Liver (tissue), 8 donors: ENCODE measurements at regions not wholly inside any gene's neighbourhood (a gene's known extent, or its start where the extent isn't known, plus 50 kb on each side); places are given as distances from the start of the nearest gene placed in this dataset.

ENCODE experiments used
- DNase-seq: peaks from one replicate; pipeline ENCODE4 v3.0.0-alpha.2; 2017; ENCODE audit warnings: low spot score
- H3K27ac ChIP-seq, 2 donors: one replicate each; pipeline ENCODE4 v1.7.0; 2013; ENCODE audit warnings: inconsistent platforms in 2 of 2, low read length in 2 of 2, control low read depth in 1 of 2, low read depth in 1 of 2, mild to moderate bottlenecking in 1 of 2
- H3K27me3 ChIP-seq, 4 donors: one replicate each; pipeline versions ENCODE4 v1.6.1 to v1.7.0; 2013; ENCODE audit warnings: low read length in 3 of 4, inconsistent platforms in 1 of 4, mild to moderate bottlenecking in 1 of 4, moderate library complexity in 1 of 4; ENCODE audit not compliant: control insufficient read depth in 4 of 4, insufficient read depth in 4 of 4
- H3K36me3 ChIP-seq, 4 donors: one replicate each; pipeline versions ENCODE4 v1.6.1 to v1.7.0; 2013; ENCODE audit warnings: low read length in 3 of 4, mild to moderate bottlenecking in 3 of 4, low read depth in 1 of 4, moderate library complexity in 1 of 4; ENCODE audit not compliant: control insufficient read depth in 4 of 4, insufficient read depth in 3 of 4
- H3K4me1 ChIP-seq, 4 donors: one replicate each; pipeline versions ENCODE4 v1.6.1 to v1.7.0; 2013; ENCODE audit warnings: low read length in 3 of 4, mild to moderate bottlenecking in 3 of 4, moderate library complexity in 1 of 4; ENCODE audit not compliant: control insufficient read depth in 4 of 4, insufficient read depth in 4 of 4
- H3K4me3 ChIP-seq, 3 donors: one replicate each; pipeline versions ENCODE4 v1.6.1 to v1.7.0; 2013; ENCODE audit warnings: low read length in 3 of 3, control low read depth in 1 of 3, low read depth in 1 of 3, mild to moderate bottlenecking in 1 of 3
- H3K9ac ChIP-seq, 2 donors: one replicate each; pipeline ENCODE4 v1.7.0; 2013; ENCODE audit warnings: low read length in 2 of 2, mild to moderate bottlenecking in 2 of 2, moderate library complexity in 2 of 2, control low read depth in 1 of 2, low read depth in 1 of 2
- H3K9me3 ChIP-seq, 4 donors: one replicate each; pipeline versions ENCODE4 v1.6.1 to v1.7.0; 2013; ENCODE audit warnings: low read length in 3 of 4; ENCODE audit not compliant: control insufficient read depth in 4 of 4
- ATF3 ChIP-seq: IDR thresholded peaks from 2 replicates; pipeline ENCODE4 v1.6.1; 2016; ENCODE audit warnings: antibody characterized with exemption
- CTCF ChIP-seq: fragments of 150-350 bp; IDR thresholded peaks from 2 replicates; pipeline ENCODE4 v1.5.1; 2017; ENCODE audit warnings: improper control_type of control experiment, low read depth, low read length; ENCODE audit not compliant: missing input control
- EGR1 ChIP-seq, 2 donors: IDR thresholded peaks; 2 replicates each; pipeline ENCODE4 v1.6.1; 2016 to 2018; ENCODE audit warnings: antibody characterized with exemption in 2 of 2, low read depth in 2 of 2
- FOXA1 ChIP-seq: IDR thresholded peaks from 2 replicates; pipeline ENCODE4 v1.6.1; 2016; ENCODE audit warnings: antibody characterized with exemption
- FOXA2 ChIP-seq: IDR thresholded peaks from 2 replicates; pipeline ENCODE4 v1.6.1; 2016; ENCODE audit warnings: antibody characterized with exemption
- GABPA ChIP-seq, 2 donors: IDR thresholded peaks in 1 of 2; conservative IDR thresholded peaks in 1 of 2; 2 replicates each; pipeline ENCODE4 v1.6.1; 2016; ENCODE audit warnings: antibody characterized with exemption in 2 of 2, mild to moderate bottlenecking in 1 of 2, moderate library complexity in 1 of 2
- HNF4A ChIP-seq, 2 donors: conservative IDR thresholded peaks; 2 replicates each; pipeline ENCODE4 v1.6.1; 2016; ENCODE audit warnings: antibody characterized with exemption in 2 of 2, mild to moderate bottlenecking in 2 of 2
- HNF4G ChIP-seq: IDR thresholded peaks from 2 replicates; pipeline ENCODE4 v1.6.1; 2016; ENCODE audit warnings: antibody characterized with exemption
- JUND ChIP-seq, 2 donors: IDR thresholded peaks; 2 replicates each; pipeline ENCODE4 v1.6.1; 2016; ENCODE audit warnings: antibody characterized with exemption in 2 of 2
- MAX ChIP-seq: IDR thresholded peaks from 2 replicates; pipeline ENCODE4 v1.6.1; 2016; ENCODE audit warnings: antibody characterized with exemption
- NR2F2 ChIP-seq: IDR thresholded peaks from 2 replicates; pipeline ENCODE4 v1.6.1; 2016; ENCODE audit warnings: antibody characterized with exemption
- RXRA ChIP-seq, 2 donors: IDR thresholded peaks; 2 replicates each; pipeline ENCODE4 v1.6.1; 2017 to 2018; ENCODE audit warnings: antibody characterized with exemption in 2 of 2, mild to moderate bottlenecking in 1 of 2
- TAF1 ChIP-seq: conservative IDR thresholded peaks from 2 replicates; pipeline ENCODE4 v1.6.1; 2016; ENCODE audit warnings: antibody characterized with exemption, mild to moderate bottlenecking
- YY1 ChIP-seq: IDR thresholded peaks from 2 replicates; pipeline ENCODE4 v1.6.1; 2016; ENCODE audit warnings: antibody characterized with exemption, mild to moderate bottlenecking
- ZBTB33 ChIP-seq: IDR thresholded peaks from 2 replicates; pipeline ENCODE4 v1.6.1; 2016; ENCODE audit warnings: antibody characterized with exemption
- WGBS: extraction: QIAGEN DNeasy Blood & Tissue Kit; methylation state at CpG from one replicate; pipeline ENCODE4 v1.1.7; 2013; 5-methylcytosine and 5-hydroxymethylcytosine counted together
- donor health status: healthy.
- donor health status: healthy.
- donor health status: healthy.
- donor health status: healthy.
- donor health status: healthy.

- 72% methylated on average over 6 of the region's 6 CpGs for WGBS
- no peak overlapping the region for H3K4me3 ChIP-seq
- no peaks in the 10 kb centered on the region for H3K9me3 ChIP-seq
- DNase-seq = no peak
- TF ChIP-seq JUND (IDR thresholded peaks at IDR 0.05) (no peak), ATF3 (no peak), HNF4A (conservative IDR thresholded peaks at IDR 0.05) (no peak), NR2F2 (no peak), FOXA2 (no peak), HNF4G (no peak), RXRA (IDR thresholded peaks at IDR 0.05) (no peak)
- no peak overlapping the region for H3K9ac ChIP-seq
- H3K4me1 ChIP-seq = no peaks in the 10 kb centered on the region
- H3K36me3 ChIP-seq = no peaks in the 10 kb centered on the region
- H3K27ac ChIP-seq = no peak overlapping the region
- no peaks in the 10 kb centered on the region for H3K27me3 ChIP-seq
These were observed 453.5 kb upstream of the TPK1 start for GRCh38 chr7:145289384-145289783.

- H3K4me1 ChIP-seq = no peaks in the 10 kb centered on the region
- H3K9ac ChIP-seq = no peak overlapping the region
- H3K27ac ChIP-seq = no peak overlapping the region
- H3K36me3 ChIP-seq = no peaks in the 10 kb centered on the region
- H3K27me3 ChIP-seq = no peaks in the 10 kb centered on the region
- H3K4me3 ChIP-seq = no peak overlapping the region
- no peak for TF ChIP-seq ZBTB33
- no peak for TF ChIP-seq MAX
- TF ChIP-seq FOXA1 = no peak
- no peak for TF ChIP-seq HNF4A (conservative IDR thresholded peaks at IDR 0.05)
- no peak for TF ChIP-seq CTCF
- H3K9me3 ChIP-seq = peaks cover 0 to 4% (median 0%) of the 10 kb centered on the region in 4 donors
- DNase-seq = no peak
These were observed 440.3 kb upstream of the TPK1 start for GRCh38 chr7:145276118-145276517.

- Histone ChIP-seq H3K9ac (no peak overlapping the region), H3K36me3 (no peaks in the 10 kb centered on the region), H3K9me3 (peaks cover 0 to 3% (median 1%) of the 10 kb centered on the region in 4 donors), H3K27me3 (no peaks in the 10 kb centered on the region), H3K4me1 (no peaks in the 10 kb centered on the region), H3K4me3 (no peak overlapping the region), H3K27ac (no peak overlapping the region)
- 78% methylated on average over 28 of the region's 28 CpGs for WGBS
- no peak for DNase-seq
- TF ChIP-seq EGR1 (IDR thresholded peaks at IDR 0.05; ENCODE audit: low read depth in 2 of 2) (no peak), YY1 (no peak), TAF1 (no peak), ZBTB33 (no peak), FOXA1 (no peak), CTCF (no peak), HNF4G (no peak), FOXA2 (no peak), GABPA (IDR thresholded peaks at IDR 0.05 in 1 of 2, conservative IDR thresholded peaks at IDR 0.05 in 1 of 2) (no peak)
These were observed 433.7 kb upstream of the TPK1 start for GRCh38 chr7:145269418-145270161.
